ENCODE measurements at regions not wholly inside any gene's neighbourhood (a gene's known extent, or its start where the extent isn't known, plus 50 kb on each side); places are given as distances from the start of the nearest gene placed in this dataset.
"Not testable (repeated sequence)": the region's sequence is repeated elsewhere in the genome, so short reads cannot be mapped to it uniquely, and the experiment has no call there.

- H3K36me3 ChIP-seq (ENCODE audit: control insufficient read depth, insufficient read depth, low read length), result no peaks in the 10 kb centered on the region
- no peaks in the 10 kb centered on the region for H3K27me3 ChIP-seq (replicated peaks; ENCODE audit: control insufficient read depth, insufficient read depth, low read length)
- no peak for TF ChIP-seq CTCF (IDR thresholded peaks at IDR 0.05; ENCODE audit: insufficient read depth, low read length, poor library complexity, severe bottlenecking)
- peak; percentile 82 for DNase-seq (ENCODE audit: extremely low read depth, insufficient read length)
- no peak overlapping the region; the same call in 1 of the 2 replicates for H3K4me3 ChIP-seq (replicated peaks; ENCODE audit: low read depth, low read length)
Measured at GRCh38 chr12:31896514-31897039, 62.6 kb upstream of the RESF1 start.

DNA sequence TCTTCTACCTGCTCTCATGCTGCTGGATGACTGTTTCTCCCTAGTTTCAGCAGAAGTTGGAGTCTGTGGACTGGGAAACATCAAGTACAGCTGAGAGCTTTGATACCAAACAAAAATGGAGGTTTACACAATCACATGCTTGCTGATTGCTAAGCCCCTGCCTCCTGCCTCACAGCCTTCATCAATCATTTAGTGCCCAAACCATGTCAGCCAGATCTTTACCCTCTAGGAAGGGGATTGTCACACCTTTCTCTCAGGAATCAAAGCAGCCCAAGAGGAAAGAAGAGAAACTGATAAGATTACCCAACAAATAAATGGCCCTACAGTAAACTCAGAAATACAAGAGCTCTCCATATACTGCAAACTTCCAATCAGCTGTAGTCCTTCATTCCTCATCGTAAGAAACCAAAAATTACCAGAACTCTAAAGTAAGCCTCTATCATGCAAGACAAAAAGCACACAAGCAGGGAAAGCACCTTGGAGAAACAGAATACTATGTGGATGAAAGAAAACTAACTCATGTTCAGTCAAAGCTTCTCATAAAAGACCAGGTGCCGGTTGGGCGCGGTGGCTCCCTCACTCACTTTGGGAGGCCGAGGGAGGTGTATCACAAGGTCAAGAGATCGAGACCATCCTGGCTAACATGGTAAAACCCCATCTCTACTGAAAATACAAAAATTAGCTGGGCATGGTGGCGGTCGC lies 63.6 kb upstream of the RESF1 start:
- Histone ChIP-seq H3K27me3 (replicated peaks; ENCODE audit: control insufficient read depth, insufficient read depth, low read length) (no peaks in the 10 kb centered on the region), H3K36me3 (ENCODE audit: control insufficient read depth, insufficient read depth, low read length) (no peaks in the 10 kb centered on the region), H3K4me3 (replicated peaks; ENCODE audit: low read depth, low read length) (no peak overlapping the region)
- no peak for TF ChIP-seq CTCF (IDR thresholded peaks at IDR 0.05; ENCODE audit: insufficient read depth, low read length, poor library complexity, severe bottlenecking)
- DNase-seq (ENCODE audit: extremely low read depth, insufficient read length), result peak; percentile 41

DNA sequence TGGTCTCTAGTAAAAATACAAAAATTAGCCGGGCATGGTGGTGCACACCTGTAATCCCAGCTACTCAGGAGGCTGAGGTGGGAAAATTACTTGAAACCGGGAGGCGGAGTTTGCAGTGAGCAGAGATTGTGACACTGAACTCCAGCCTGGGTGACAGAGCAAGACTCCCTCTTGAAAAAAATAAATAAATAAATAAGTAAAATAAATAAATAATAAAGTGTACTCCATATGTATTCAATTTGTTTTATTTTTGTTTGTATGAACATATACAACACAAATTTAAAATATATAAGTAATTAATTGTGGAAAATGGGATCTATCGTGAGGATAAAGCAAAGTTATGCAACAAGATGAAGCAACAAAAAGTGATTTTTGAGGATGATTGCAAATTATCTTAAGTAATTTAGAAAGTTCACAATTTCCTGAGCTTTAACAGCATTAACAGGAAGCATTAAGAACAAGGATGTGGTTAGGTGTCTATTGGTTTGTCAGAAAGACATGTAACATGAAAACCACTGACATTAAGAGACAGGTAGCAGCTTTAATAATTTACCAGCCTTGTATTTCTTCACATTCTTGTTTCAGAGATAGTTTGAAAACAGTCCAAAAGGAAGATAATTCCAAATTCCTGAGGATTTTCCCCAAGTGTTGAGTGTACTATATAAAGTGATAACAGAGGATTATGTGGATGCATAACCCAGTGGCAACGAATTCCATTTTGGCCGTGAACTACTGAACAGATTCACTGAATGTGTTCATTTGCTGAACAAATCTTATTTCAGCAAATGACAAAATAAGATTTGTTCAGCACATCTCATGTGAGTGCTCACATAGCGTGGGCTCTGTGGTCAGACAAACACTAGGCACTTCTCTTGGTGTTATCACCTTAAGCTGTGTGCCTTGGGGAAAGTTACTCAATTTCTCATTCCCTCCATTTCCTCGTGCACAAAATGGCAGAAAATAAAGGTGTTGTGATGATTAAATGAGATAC lies 68.6 kb upstream of the RESF1 start:
- no peak overlapping the region for H3K4me3 ChIP-seq (replicated peaks; ENCODE audit: low read depth, low read length)
- H3K36me3 ChIP-seq (ENCODE audit: control insufficient read depth, insufficient read depth, low read length), result no peaks in the 10 kb centered on the region
- DNase-seq (ENCODE audit: extremely low read depth, insufficient read length), result peak; percentile 52
- TF ChIP-seq CTCF (IDR thresholded peaks at IDR 0.05; ENCODE audit: insufficient read depth, low read length, poor library complexity, severe bottlenecking), result no peak
- no peaks in the 10 kb centered on the region for H3K27me3 ChIP-seq (replicated peaks; ENCODE audit: control insufficient read depth, insufficient read depth, low read length)

DNA sequence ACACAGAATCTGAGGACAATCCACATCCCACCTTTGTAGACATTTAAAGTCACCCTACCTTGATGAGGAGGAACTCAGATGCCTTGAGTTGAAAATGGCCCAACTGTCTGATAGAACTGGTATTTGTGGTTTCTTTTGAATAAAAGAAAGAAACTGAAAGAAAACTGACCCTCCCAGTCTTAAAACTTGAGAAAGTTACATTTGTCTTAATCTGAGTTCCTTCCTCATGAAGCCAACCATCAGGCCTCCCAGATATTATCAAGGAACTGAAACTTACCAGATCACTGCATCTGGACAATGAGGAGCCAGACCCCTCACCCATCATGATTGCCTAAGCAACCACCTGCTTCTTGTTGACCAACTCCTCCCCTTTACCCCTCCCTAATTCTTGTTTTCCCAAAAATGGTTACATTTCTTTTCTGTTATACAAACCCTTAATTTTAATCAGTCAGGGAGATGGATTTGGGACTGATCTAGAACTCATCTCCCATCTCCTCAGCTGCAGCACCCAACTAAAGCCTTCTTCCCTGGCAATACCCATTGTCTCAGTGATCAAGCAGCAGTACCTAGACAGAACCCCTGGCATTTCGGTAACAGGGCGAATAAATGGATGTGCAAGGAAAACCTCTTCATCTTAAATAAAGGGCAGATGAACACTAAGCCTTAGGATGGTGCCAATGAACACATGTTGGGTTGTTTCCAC lies 72.0 kb upstream of the RESF1 start:
- H3K27me3 ChIP-seq (replicated peaks; ENCODE audit: control insufficient read depth, insufficient read depth, low read length), result no peaks in the 10 kb centered on the region
- H3K36me3 ChIP-seq (ENCODE audit: control insufficient read depth, insufficient read depth, low read length), result no peaks in the 10 kb centered on the region
- no peak for TF ChIP-seq CTCF (IDR thresholded peaks at IDR 0.05; ENCODE audit: insufficient read depth, low read length, poor library complexity, severe bottlenecking)
- peak; percentile 56 for DNase-seq (ENCODE audit: extremely low read depth, insufficient read length)
- peak overlapping the region; percentile 25; the same call in 1 of the 2 replicates for H3K4me3 ChIP-seq (replicated peaks; ENCODE audit: low read depth, low read length)

DNA sequence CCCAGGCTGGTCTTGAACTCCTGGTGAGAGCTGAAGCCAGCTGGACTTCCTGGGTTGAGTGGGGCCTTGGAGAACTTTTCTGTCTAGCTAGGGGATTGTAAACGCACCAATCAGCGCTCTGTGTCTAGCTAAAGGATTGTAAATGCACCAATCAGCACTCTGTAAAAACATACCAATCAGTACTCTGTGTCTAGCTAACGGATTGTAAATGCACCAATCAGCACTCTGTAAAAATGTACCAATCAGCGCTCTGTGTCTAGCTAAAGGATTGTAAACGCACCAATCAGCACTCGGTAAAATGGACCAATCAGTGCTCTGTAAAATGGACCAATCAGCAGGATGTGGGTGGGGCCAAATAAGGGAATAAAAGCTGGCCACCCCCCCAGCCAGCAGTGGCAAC lies 76.5 kb upstream of the RESF1 start:
- H3K36me3 ChIP-seq (ENCODE audit: control insufficient read depth, insufficient read depth, low read length); H3K4me3 ChIP-seq (replicated peaks; ENCODE audit: low read depth, low read length); H3K27me3 ChIP-seq (replicated peaks; ENCODE audit: control insufficient read depth, insufficient read depth, low read length); DNase-seq (ENCODE audit: extremely low read depth, insufficient read length): not testable (repeated sequence)

Data from GM06990 (cell line).